ENCODE measurements at regions not wholly inside any gene's neighbourhood (a gene's known extent, or its start where the extent isn't known, plus 50 kb on each side); places are given as distances from the start of the nearest gene placed in this dataset.
"Not testable (repeated sequence)": the region's sequence is repeated elsewhere in the genome, so short reads cannot be mapped to it uniquely, and the experiment has no call there.

DNA sequence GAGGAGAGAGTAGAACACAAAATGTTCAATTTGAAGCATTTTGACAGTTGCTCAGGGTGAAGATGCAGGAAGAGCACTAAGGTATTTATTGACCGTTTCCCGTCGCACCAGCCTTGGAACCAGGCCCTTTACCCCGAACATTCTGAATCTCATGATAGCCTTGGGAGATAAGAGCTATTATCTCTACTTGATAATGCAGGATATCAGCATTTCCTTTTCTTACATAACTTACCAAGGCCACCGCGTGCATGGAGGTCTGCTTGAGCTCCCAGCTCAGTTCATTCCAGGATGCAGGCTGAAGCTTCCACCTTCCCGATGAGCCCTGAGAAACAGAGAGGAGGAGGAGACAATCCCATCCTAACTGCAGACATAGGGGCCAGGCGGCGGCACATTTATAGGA lies 324.2 kb upstream of the COBL start:
- DNase-seq, result no peak

DNA sequence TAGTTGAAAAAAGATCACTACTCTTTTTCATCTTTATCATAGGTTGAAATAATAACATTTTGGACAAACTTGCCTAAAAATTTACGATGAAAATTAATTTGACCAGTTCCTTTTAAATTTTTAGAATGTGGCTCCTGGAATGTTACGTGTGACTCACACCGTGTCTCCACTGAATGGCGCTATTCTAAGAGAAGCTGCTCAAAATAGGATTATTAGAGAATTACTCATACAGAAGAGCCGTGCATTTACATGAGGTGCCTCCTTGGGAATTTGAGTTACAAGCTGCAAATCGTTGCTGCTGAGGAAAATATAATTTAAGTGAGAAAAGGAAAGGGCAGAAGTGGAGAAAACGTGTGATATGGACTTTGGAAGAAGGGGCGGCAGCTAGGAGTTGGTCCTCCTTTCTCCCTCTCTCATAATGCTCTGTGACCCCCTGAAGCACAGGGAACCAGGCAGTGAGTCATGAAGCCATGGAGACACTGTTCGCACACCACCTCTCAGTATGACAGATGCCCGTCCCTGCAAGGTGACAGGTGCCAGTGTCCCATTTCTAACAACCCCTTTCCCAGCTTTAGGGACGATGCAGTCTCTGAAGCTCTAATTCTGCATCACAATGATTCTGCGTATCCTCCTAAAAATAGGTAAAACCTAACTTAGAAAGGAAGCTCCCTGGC lies 323.2 kb upstream of the COBL start:
- DNase-seq, result no peak

DNA sequence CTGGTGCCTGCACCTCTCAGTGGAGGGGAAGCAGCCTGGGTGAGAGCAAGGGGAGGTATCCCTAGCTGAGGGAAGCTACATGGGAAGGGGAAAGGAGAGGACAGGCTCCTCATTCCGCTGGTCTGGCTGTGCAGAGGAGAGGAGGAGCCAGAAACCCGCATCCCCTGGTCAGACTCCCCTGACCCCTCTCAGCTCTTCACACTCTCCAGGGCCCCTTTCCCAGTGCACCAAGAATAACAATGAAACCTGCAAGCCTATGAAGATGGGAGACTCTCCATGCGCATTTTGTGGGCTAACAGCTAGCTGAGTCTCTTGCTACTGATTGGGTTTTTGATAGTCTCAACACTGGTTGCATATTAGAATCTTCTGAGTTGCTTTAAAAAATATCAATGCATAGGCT lies 319.9 kb upstream of the COBL start:
- DNase-seq, result no peak

DNA sequence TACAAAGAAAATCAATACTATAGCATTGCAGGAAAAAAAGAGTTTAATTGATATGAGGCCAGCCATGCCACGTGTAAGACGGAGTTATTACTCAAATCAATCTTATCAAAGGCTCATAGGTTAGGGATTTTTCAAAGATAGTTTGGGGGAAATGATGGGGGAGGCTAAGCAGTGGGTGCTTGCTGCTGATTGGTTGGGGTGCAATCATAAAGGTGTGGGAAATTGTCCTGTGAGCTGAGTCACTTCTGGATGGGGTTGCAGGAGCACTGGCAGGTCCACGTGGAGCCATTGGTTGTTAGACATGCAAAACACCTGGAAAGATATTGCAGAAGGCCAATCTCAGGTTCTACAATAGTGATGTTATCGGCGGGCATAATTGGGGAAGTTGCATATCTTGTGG lies 319.2 kb upstream of the COBL start:
- DNase-seq, result no peak

DNA sequence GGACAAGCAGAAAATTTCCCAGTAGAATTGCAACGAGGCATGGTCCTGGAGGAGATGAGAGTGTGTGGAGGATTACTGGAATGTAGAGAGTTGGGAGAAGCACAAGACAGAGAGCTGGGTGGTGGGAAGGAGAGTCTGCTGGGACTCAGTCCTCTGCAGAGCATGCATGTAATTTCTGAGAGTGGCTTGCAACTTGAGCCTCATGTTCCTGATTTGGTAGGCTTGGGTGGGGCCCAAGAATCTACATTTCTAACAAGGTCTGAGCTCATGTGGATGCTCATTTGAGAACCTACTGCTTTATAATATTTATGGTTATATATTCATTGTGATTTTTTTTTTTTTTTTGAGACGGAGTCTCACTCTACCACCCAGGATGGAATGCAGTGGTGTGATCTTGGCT lies 317.9 kb upstream of the COBL start:
- no peak for DNase-seq

DNA sequence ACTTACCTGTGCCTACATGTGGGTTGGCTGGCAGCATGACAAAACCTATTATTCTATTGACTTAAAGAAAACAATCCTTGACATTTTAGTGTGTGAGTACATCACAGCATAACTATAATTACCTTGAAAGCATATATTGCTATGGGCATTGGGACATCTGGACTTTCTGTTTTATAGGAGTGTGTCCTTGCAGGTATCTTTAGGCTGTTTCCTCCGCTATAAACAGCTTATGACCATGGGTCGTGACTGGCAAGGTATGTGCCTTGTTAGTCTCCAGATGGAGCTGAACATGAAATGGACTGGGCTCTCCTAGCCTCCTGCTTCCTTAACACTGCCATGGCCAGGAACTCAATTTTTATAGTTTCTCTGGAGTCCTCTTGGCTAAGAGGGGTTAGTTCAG lies 317.4 kb upstream of the COBL start:
- DNase-seq, result no peak

DNA sequence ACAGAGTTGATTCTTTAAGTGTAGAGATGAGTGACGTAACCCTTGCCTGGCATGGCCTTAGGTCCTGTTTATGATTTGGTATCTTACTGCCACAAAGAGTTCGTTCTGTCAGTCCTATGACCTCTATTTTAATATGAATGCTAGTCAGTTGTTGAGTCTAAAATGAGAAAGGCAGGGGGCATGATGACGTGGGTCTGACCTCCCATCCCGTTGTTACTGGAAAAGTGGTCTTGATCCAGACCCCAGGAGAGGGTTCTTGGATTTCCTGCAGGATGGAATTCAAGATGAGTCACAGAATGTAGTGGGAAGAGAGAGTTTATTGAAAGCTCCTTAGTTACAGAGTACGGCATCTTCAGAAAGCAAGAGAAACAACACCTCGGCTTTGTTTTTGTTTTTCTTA lies 317.0 kb upstream of the COBL start:
- no peak for DNase-seq

DNA sequence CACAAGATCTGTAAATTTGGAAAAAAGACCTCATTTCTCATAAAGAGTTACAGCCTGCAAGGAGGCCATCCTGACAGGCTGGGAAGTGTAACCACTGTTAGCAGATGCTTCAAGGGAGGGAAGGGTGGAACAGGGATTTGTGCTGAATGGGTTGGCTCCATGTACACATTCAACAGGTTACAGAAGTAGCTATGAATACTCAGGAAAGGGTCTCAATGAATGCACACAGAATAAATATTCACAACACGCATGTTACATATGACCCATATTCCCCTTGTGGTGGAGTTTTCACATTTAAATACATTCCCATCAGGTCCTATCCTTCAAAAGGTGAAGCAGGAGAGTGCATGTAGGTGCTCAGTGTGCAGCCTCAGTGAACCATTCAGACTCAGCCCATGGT lies 316.4 kb upstream of the COBL start:
- DNase-seq, result no peak

DNA sequence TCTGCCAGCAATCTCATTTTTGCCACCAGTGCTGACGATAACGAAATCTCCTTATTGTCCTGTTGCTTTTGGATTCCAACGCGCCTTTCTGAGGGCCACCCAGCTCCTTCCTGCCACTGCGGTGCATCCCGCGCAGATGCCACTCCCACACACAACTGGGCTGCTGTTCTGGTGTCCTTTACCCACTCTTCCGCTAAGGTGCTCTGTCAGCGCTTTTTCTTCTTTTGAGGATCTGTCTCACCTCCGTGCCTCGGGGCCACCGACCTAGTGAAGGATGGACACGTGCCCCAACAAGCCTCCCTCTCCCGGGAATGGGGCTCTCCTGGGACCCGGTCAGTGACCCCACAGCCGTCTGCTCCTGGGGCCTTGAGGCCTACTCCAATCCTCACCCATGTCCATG lies 314.3 kb upstream of the COBL start:
- DNase-seq, result no peak

DNA sequence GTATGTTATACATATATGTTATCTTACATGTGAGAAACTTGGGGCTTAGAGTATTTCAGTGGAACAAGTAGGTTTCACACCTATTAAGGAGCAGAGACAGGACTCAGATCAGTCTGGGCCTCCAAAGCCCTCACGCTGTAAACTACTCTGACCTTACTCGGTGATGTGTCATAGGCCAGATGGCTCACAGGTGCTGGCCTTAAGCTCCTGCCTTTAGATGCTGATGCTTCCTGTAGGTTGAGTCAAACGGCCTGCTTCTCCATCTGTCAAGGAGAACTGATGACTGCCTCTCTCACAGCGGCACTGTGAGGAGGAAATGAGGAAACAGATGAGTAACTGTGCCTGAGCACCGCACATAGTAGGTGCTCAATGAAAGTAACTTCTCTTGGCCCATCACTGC lies 312.6 kb upstream of the COBL start:
- no peak for DNase-seq

DNA sequence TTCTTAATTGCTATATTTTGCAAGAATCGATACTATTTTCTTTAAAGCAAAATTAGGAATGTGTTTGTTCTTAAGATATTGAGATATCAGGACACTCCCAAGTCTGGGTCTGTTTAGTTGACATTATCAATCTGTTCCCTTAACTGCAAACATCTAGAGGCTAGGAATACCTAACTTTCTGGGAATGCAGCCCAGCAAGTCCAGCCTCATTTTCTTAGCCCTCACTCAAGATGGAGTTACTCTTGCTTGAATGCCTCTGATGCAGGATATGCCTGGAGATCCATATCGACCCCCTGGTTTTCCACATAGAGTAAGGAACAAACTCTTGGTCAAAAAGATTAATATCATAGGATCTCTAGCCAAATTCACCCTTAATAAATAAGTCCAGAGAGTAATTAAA lies 305.3 kb upstream of the COBL start:
- no peak for DNase-seq

DNA sequence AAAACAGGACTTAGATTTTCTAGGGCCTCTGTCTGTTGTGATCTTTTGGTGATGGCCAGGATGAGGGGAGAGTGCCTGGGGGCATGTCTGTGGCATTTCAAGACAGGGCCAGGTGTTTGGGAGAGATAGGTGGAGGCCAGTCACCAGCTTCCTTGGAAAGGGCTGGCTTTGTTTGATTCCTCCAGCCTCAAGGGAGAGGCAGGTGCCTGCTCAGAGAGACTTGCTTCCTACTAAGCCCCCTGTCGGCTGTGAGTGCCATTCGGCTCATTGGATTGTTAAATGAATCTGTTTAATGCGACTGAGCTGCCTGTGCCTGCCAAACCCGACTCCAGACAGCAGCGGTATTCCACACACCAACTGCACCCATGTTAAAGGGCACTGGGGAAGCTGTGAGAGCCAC lies 304.1 kb upstream of the COBL start:
- DNase-seq, result no peak

DNA sequence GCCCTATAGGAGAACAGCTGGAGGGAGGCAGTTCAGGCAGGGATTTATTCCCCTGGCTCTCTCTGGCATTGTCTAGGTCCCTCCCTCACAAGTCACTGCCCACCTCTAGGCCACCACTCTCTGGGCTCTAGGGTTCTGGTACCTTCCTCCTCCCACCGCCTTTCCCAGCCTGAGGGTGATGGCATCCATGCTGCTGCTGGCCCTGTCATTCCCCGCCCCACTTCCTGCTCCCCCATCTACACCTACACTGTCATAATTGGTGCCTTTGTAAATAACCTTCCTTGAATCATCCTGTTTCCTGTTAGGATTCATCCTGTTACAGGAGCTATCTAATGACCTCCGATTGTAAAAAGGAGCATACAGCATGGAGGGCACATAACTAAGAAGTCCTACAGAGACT lies 303.3 kb upstream of the COBL start:
- DNase-seq, result no peak

DNA sequence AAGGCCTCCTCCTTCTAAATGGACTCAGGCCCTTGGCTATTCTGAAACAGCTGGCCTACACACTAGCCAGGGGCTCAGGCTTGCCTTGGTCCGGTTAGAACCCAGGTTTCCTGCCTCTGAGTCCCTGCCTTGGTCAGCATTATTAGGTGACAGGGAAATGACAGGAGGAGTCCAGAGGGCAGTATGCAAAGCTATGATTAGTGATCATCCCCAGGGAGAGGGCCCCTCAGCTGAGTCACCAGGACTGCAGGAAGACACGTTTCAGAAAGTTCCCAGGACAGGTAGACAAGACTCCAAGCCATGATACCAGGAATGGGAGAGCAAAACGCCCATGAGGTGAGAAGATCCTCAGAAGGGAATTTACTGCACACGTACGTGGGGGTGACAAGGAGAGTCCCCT lies 301.1 kb upstream of the COBL start:
- no peak for DNase-seq

DNA sequence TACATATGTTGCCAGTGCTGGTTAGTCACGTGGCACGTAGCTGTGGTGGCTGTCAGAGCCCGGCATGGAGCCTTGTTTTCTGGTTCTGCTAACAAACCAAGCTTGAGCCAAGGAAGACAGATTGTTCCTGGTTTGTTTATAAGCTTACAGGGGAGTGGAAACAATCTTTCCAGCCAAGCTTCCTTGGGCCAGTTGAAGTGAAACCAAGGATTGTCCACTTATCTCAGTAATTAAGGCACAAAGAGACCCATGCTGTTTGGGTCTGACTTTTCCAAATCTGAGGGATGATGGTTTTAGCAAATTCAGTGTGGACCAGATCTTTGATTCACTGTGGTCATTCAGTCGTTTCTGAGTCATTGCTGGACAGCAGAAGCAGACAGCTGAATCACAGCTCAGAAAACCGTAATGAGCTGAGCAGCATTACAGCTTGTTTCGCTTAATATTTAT lies 297.3 kb upstream of the COBL start:
- DNase-seq, result no peak

DNA sequence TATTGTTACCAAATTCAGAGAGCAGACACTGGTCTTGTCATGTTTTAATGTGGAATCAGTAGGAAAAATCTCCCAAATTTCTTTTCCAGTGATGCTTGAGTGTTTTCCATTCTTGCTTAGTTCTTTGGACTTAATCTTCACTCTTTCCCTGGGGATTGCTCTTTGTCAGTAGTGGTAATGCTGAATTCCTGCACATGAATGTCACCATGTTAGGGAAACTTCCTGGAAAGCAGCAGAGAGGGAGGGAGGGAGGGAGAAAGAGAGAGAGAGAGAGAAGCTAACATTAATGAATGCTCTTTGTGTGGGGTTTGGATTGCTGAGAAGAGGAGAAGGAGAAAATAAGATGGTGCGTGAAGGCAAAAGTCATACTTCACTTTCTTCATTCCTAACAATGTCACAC lies 295.3 kb upstream of the COBL start:
- DNase-seq, result no peak

DNA sequence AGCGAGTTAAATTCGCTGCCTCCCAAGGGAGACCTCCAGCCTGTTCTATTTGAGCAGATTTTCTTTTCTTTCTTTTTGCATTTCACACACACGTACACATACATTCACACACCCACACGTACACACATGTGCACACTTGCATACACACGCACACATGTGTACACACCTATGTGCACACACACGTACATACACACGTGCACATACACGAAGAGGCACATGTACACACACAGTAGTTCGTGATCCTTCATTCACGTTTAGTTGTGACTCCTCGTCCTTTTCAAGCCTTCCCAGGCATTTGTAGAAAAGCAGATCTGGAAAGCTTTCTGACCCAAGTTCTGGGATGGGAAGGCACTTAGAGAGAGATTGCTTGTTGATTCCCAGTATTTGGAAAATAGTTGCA lies 290.8 kb upstream of the COBL start:
- no peak for DNase-seq

DNA sequence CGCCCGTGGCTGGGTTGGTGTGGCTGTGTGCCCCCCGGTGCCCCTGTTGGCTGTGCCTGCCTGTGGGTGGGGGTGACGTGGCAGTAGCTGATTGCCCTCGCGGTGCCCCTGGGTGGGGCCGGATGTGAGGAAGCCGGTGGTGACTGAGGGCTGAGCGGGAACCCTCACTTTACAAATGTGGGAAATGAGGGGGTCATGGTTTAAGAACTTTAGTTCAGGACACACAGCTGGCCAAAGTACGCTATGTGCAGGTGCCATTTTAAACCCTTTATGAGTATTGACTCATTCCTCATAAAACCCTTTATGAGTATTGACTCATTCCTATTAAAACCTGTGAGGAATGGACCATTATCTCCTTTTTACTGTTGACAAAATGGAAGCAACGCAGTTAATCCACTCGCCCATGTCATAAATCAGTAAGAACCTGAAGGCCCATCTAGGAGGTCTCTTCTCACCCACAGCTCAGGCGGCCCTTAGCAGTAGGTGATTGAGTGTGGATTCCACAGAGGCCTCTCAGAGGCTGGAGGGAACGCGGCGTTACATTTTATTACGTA lies 290.1 kb upstream of the COBL start:
- no peak for DNase-seq

DNA sequence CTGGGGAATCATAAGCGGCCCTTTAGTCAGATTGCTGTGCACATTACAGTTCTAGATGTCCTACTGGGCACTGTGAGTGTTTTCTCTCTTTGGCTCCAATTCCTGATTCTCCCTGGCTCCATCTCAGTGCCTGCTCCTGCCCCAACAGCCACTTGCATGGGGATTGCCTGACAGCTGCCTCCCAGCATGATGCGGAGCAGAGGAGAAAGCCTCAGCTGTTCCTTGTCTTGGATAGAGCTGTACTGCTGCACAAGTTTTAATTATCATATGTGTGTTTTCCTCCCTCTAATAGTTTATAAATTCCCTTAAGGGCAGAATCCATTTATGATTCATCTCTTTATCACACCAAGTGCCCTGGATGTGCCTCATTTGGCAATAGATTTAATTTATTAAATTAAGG lies 285.8 kb upstream of the COBL start:
- no peak for DNase-seq

DNA sequence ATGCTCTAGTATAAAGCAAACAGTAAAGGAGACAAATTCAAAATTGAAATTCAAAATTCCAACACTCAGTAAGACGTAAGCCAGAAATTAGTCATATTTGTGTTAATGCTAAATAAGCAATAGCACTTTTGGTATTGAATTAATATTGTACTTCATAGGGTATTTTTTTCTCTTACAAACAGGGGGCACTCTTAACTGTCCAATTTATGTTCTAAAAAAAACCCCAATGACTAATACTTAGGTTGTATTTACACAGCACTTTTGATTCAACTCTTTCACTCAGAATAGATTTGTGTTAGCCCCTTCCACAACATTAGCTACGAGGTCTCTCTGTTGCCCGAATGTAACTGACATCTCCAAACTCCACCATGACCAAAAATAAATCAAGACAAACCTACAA lies 284.9 kb upstream of the COBL start:
- DNase-seq, result no peak

DNA sequence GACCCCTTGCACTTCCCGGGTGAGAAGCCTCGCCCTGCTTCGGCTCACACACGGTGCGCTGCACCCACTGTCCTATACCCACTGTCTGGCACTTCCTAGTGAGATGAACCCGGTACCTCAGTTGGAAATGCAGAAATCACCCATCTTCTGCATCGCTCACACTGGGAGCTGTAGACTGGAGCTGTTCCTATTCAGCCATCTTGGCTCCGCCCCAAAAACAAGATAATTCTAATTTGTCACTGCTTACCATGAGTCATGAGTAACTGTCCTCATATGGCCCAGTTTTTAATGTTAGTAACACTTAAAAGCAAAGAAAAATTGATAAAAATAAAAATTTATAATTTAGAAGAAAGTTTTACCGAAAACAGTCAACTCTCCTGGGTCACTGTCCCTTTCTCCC lies 283.3 kb upstream of the COBL start:
- not testable (repeated sequence) for DNase-seq

DNA sequence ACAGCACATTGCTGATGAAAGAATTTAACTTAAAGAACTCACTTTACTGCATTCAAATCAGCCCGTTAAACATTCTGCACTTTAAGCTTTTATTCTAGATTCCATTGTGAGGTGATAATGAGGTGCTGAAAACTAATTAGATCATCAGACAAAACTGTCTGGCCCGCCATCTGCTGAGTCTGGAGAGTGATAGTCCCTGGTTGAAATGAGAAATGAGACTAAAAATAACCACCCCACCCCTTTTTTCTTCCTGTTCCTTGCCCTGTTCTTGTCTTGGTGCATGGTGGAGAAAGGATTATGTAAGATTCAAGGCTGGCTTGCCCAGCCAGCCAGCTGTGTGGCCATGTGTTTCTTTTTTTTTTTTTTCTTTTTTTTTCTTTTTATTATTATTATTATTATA lies 277.0 kb upstream of the COBL start:
- no peak for DNase-seq

DNA sequence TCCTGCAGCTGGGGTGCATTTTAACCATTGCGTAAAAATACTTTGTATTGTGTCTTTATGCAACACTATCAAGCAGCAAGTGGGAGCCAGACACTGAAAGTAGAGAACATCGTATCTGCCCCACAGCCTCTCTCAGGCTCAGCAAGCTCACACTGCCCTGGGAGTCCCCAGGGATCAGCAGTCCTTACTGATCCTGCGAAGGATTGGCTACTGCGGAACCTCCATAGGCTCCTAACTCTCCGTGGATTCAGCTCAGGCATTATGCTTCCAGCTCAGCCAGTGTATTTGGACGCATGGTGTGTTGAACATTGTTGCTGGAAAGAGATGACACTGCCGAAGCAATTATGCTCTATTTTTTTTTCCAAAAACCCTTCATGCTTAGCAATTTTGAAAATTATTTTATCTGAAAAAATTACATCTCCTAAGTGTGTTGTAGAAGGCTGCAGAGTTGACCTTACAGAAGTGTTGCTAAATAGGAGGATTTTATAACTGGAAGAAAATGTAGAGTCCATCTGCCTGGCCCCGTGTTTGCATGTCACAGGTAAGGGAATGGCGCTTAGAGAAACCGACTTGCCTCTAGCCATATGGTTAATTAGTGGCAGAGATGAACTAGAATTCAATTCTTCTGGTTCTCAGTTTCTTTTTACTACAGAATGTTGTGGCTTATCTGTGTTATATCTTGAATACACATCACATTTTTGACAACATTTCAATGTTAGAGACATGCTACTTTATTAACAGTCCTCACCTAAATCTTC lies 276.4 kb upstream of the COBL start:
- no peak for DNase-seq

DNA sequence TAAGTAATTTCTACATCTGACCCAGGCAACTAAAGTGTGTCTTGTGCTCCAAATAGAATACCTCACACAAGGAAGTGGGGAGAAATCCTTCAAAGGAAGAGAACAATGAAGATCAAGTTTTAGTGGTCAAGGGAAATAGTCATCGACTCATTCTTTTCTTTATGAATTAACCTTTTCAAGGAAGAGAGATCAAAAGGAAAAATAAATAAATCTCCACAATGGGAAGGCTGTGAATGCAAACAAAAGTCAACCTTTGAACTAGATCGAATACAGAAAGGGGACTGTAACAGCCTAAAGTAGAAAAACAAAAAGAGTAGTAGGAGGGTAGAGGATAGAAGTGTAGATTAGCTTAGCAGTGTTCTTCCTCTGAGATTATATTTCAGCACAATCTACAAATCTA lies 274.6 kb upstream of the COBL start:
- no peak for DNase-seq

DNA sequence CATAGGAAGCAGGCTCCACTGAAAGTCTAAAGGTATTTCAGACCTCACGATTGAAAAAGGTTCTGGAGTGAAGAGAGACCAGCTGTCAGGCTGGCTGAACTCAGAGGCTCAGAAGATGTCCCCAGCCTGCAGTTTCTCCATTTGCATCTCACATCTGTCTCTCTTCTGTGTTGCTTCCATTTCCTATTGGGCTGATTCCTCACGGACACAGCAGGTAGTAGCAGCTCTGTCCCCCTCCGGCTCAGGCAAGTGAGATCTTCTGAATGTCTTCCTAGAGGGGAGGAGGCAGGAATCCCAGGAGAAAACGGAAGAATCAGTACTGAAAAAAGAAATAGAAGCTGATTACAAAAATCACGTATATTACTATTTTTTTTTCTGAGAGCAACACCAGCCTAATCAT lies 274.1 kb upstream of the COBL start:
- DNase-seq, result no peak

All from NCI-H1105 treated with DMSO at 0.1 percent for 48 hours (cell line).